HUES64 (cell line): ENCODE measurements at regions not wholly inside any gene's neighbourhood (a gene's known extent, or its start where the extent isn't known, plus 50 kb on each side); places are given as distances from the start of the nearest gene placed in this dataset.

Source experiments
- H3K27ac ChIP-seq: 2 replicates; pipeline ENCODE4 v1.7.0; 2013; ENCODE audit warnings: low read depth, low read length, inconsistent platforms
- H3K27me3 ChIP-seq: 2 replicates; pipeline ENCODE4 v1.6.1; 2013; ENCODE audit warnings: mild to moderate bottlenecking, low read length; ENCODE audit not compliant: insufficient read depth
- H3K36me3 ChIP-seq: 2 replicates; pipeline ENCODE4 v1.6.1; 2013; ENCODE audit warnings: mild to moderate bottlenecking, low read length; ENCODE audit not compliant: insufficient read depth
- H3K4me1 ChIP-seq: 2 replicates; pipeline ENCODE4 v1.6.1; 2013; ENCODE audit warnings: mild to moderate bottlenecking, low read length, moderate library complexity; ENCODE audit not compliant: insufficient read depth
- H3K4me3 ChIP-seq: 2 replicates; pipeline ENCODE4 v1.5.1; 2013; ENCODE audit warnings: mild to moderate bottlenecking, low read length, moderate library complexity
- H3K9ac ChIP-seq: 2 replicates; pipeline ENCODE4 v1.6.1; 2013; ENCODE audit warnings: mild to moderate bottlenecking, low read depth, low read length
- H3K9me3 ChIP-seq: 2 replicates; pipeline ENCODE4 v1.6.1; 2013; ENCODE audit warnings: low read depth, low read length; ENCODE audit not compliant: insufficient read depth
- WGBS: fragments of 150-250, 120-280 bp; methylation state at CpG from one replicate; pipeline ENCODE4 v1.1.7; 2013; ENCODE audit warnings: missing lambda C conversion rate; 5-methylcytosine and 5-hydroxymethylcytosine counted together

- Histone ChIP-seq H3K27me3 (no peaks in the 10 kb centered on the region), H3K9me3 (no peaks in the 10 kb centered on the region), H3K9ac (no peak overlapping the region), H3K4me1 (no peaks in the 10 kb centered on the region), H3K36me3 (no peaks in the 10 kb centered on the region), H3K27ac (no peak overlapping the region), H3K4me3 (no peak overlapping the region)
- WGBS: 91% methylated on average over 8 of the region's 10 CpGs
Observed at GRCh38 chr18:77482190-77483085, 232.8 kb downstream of the GALR1 start.

- WGBS: 93% methylated on average over 3 of the region's 3 CpGs
- Histone ChIP-seq H3K9ac (no peak overlapping the region), H3K36me3 (no peaks in the 10 kb centered on the region), H3K9me3 (no peaks in the 10 kb centered on the region), H3K27me3 (no peaks in the 10 kb centered on the region), H3K4me1 (no peaks in the 10 kb centered on the region), H3K4me3 (no peak overlapping the region), H3K27ac (no peak overlapping the region)
Observed at GRCh38 chr18:77486985-77487384, 237.3 kb downstream of the GALR1 start.

GRCh38 chr18:77487951-77488740 lies 238.5 kb downstream of the GALR1 start:
- H3K4me3 ChIP-seq: no peak overlapping the region
- no peaks in the 10 kb centered on the region for H3K36me3 ChIP-seq
- WGBS: 94% methylated on average over 5 of the region's 7 CpGs

GRCh38 chr18:77495079-77495478 lies 245.4 kb downstream of the GALR1 start:
- 75% methylated on average over 5 of the region's 5 CpGs for WGBS

More at GRCh38 chr18:77487951-77488740, 238.5 kb downstream of the GALR1 start:
- no peaks in the 10 kb centered on the region for H3K9me3 ChIP-seq
- H3K27ac ChIP-seq: no peak overlapping the region
- no peak overlapping the region for H3K9ac ChIP-seq
- no peaks in the 10 kb centered on the region for H3K27me3 ChIP-seq
- no peaks in the 10 kb centered on the region for H3K4me1 ChIP-seq

GRCh38 chr18:77495982-77496690 lies 246.5 kb downstream of the GALR1 start:
- WGBS: 86% methylated on average over 1 of the region's 1 CpG

More at GRCh38 chr18:77495079-77495478, 245.4 kb downstream of the GALR1 start:
- Histone ChIP-seq H3K9ac (no peak overlapping the region), H3K4me1 (peaks cover 3% of the 10 kb centered on the region; the same call in 1 of the 2 replicates), H3K27me3 (no peaks in the 10 kb centered on the region), H3K4me3 (no peak overlapping the region), H3K36me3 (no peaks in the 10 kb centered on the region), H3K27ac (no peak overlapping the region), H3K9me3 (peaks cover 8% of the 10 kb centered on the region; the same call in 1 of the 2 replicates)

GRCh38 chr18:77501266-77501665 lies 251.6 kb downstream of the GALR1 start:
- no peak overlapping the region for H3K9ac ChIP-seq
- H3K4me1 ChIP-seq: peaks cover under 1% of the 10 kb centered on the region; the same call in 1 of the 2 replicates

More at GRCh38 chr18:77495982-77496690, 246.5 kb downstream of the GALR1 start:
- Histone ChIP-seq H3K36me3 (no peaks in the 10 kb centered on the region), H3K27me3 (no peaks in the 10 kb centered on the region), H3K4me1 (peaks cover 3% of the 10 kb centered on the region; the same call in 1 of the 2 replicates), H3K9ac (no peak overlapping the region), H3K27ac (no peak overlapping the region), H3K9me3 (peaks cover 8% of the 10 kb centered on the region; the same call in 1 of the 2 replicates), H3K4me3 (no peak overlapping the region)

GRCh38 chr18:77505499-77505898 lies 255.9 kb downstream of the GALR1 start:
- no peaks in the 10 kb centered on the region for H3K9me3 ChIP-seq
- no peaks in the 10 kb centered on the region for H3K36me3 ChIP-seq
- no CpG with 5 or more reads among the region's 1 CpG for WGBS
- H3K27ac ChIP-seq: no peak overlapping the region
- H3K4me1 ChIP-seq: no peaks in the 10 kb centered on the region
- no peaks in the 10 kb centered on the region for H3K27me3 ChIP-seq
- no peak overlapping the region for H3K4me3 ChIP-seq
- no peak overlapping the region for H3K9ac ChIP-seq

More at GRCh38 chr18:77501266-77501665, 251.6 kb downstream of the GALR1 start:
- no peaks in the 10 kb centered on the region for H3K27me3 ChIP-seq
- peaks cover 8% of the 10 kb centered on the region; the same call in 1 of the 2 replicates for H3K9me3 ChIP-seq
- H3K27ac ChIP-seq: no peak overlapping the region
- H3K36me3 ChIP-seq: no peaks in the 10 kb centered on the region
- no peak overlapping the region for H3K4me3 ChIP-seq
- WGBS: 48% methylated on average over 2 of the region's 2 CpGs

- H3K4me1 ChIP-seq: no peaks in the 10 kb centered on the region
- H3K27ac ChIP-seq: no peak overlapping the region
- H3K9me3 ChIP-seq: no peaks in the 10 kb centered on the region
- no peak overlapping the region for H3K4me3 ChIP-seq
- no peaks in the 10 kb centered on the region for H3K27me3 ChIP-seq
- WGBS: 95% methylated on average over 5 of the region's 5 CpGs
- H3K9ac ChIP-seq: no peak overlapping the region
- no peaks in the 10 kb centered on the region for H3K36me3 ChIP-seq
Observed at GRCh38 chr18:77512152-77512551, 262.5 kb downstream of the GALR1 start.

- Histone ChIP-seq H3K9ac (no peak overlapping the region), H3K27ac (no peak overlapping the region), H3K9me3 (no peaks in the 10 kb centered on the region), H3K4me3 (no peak overlapping the region), H3K36me3 (no peaks in the 10 kb centered on the region), H3K4me1 (no peaks in the 10 kb centered on the region), H3K27me3 (no peaks in the 10 kb centered on the region)
- 93% methylated on average over 25 of the region's 25 CpGs for WGBS
Observed at GRCh38 chr18:77517901-77518300, 268.3 kb downstream of the GALR1 start.

- Histone ChIP-seq H3K9ac (no peak overlapping the region), H3K4me1 (no peaks in the 10 kb centered on the region), H3K27ac (no peak overlapping the region), H3K9me3 (no peaks in the 10 kb centered on the region), H3K36me3 (no peaks in the 10 kb centered on the region), H3K4me3 (no peak overlapping the region), H3K27me3 (no peaks in the 10 kb centered on the region)
- 90% methylated on average over 5 of the region's 5 CpGs for WGBS
Observed at GRCh38 chr18:77520767-77521166, 271.1 kb downstream of the GALR1 start.
